OCI-LY7 (cell line): ENCODE measurements at regions not wholly inside any gene's neighbourhood (a gene's known extent, or its start where the extent isn't known, plus 50 kb on each side); places are given as distances from the start of the nearest gene placed in this dataset.

Source experiments
- BruUV-seq: library from RNA; stranded (reverse); fragments of 400-500 nt; replicated peaks from 2 replicates; lab custom pipeline; 2021; lab: Mats Ljungman, UMichigan
- CTCF ChIA-PET: fragments of 300-600 bp; sonication (Branson Sonifier 250); formaldehyde crosslinking; loops from one replicate; lab custom pipeline; 2022; ENCODE audit warnings: antibody characterized with exemption; ENCODE audit not compliant: unreplicated experiment; lab: Charles Lee
- POLR2A ChIA-PET: fragments of 300-600 bp; sonication (Branson Sonifier 250); formaldehyde crosslinking; loops from one replicate; lab custom pipeline; 2022; ENCODE audit warnings: antibody characterized with exemption; lab: Charles Lee
- DNase-seq: peaks from one replicate; pipeline ENCODE4 v3.0.0-alpha.2; 2015; ENCODE audit warnings: low spot score
- H2AFZ ChIP-seq: fragments of 200-600 bp; sonication (generic), shearing (Covaris generic); 2 replicates; pipeline ENCODE4 v1.6.1; 2014; ENCODE audit warnings: mild to moderate bottlenecking, antibody characterized with exemption, low read length, moderate library complexity
- H3K27ac ChIP-seq: fragments of 200-600 bp; sonication (generic); 2 replicates; pipeline ENCODE4 v1.5.1; 2014; ENCODE audit warnings: mixed run types, low read depth, mild to moderate bottlenecking, moderate library complexity, low read length, inconsistent platforms; ENCODE audit not compliant: poor library complexity, severe bottlenecking
- H3K36me3 ChIP-seq: fragments of 200-600 bp; sonication (generic); 2 replicates; pipeline ENCODE4 v1.6.1; 2014; ENCODE audit warnings: mild to moderate bottlenecking, antibody characterized with exemption, low read length, moderate library complexity, mixed read lengths; ENCODE audit not compliant: insufficient read depth
- H3K4me1 ChIP-seq: fragments of 200-600 bp; sonication (generic); 2 replicates; pipeline ENCODE4 v1.5.1; 2014; ENCODE audit warnings: mild to moderate bottlenecking, low read length; ENCODE audit not compliant: insufficient read depth, poor library complexity, severe bottlenecking
- H3K4me2 ChIP-seq: fragments of 200-600 bp; sonication (generic); 2 replicates; pipeline ENCODE4 v1.6.1; 2014; ENCODE audit warnings: mild to moderate bottlenecking, low read length
- H3K4me3 ChIP-seq: fragments of 200-600 bp; sonication (generic); 2 replicates; pipeline ENCODE4 v1.5.1; 2014; ENCODE audit warnings: mild to moderate bottlenecking, low read depth, low read length; ENCODE audit not compliant: poor library complexity, severe bottlenecking
- H3K79me2 ChIP-seq: fragments of 200-600 bp; sonication (generic); 2 replicates; pipeline ENCODE4 v1.6.1; 2016; ENCODE audit warnings: low read depth, mild to moderate bottlenecking, low read length, moderate library complexity, mixed read lengths; ENCODE audit not compliant: insufficient read depth
- H3K9me2 ChIP-seq: fragments of 200-600 bp; sonication (generic); 2 replicates; pipeline ENCODE4 v1.6.1; 2016; ENCODE audit warnings: mild to moderate bottlenecking, low read length, mixed read lengths; ENCODE audit not compliant: insufficient read depth
- H3K9me3 ChIP-seq: fragments of 200-600 bp; sonication (generic); 2 replicates; pipeline ENCODE4 v1.6.1; 2014; ENCODE audit warnings: mild to moderate bottlenecking, mixed run types, low read length, mixed read lengths
- H4K20me1 ChIP-seq: fragments of 200-600 bp; sonication (generic); 2 replicates; pipeline ENCODE4 v1.6.1; 2014; ENCODE audit warnings: mild to moderate bottlenecking, antibody characterized with exemption, low read length, moderate library complexity, mixed read lengths; ENCODE audit not compliant: insufficient read depth
- EZH2phosphoT487 ChIP-seq: fragments of 200-600 bp; sonication (generic); IDR thresholded peaks from 2 replicates; pipeline ENCODE4 v1.6.1; 2018; ENCODE audit warnings: low read depth, borderline replicate concordance, mild to moderate bottlenecking, mixed run types, antibody characterized with exemption, low read length, moderate library complexity, mixed read lengths
- intact Hi-C: fragments of 100-400 bp; cut with micrococcal nuclease; formaldehyde crosslinking; loops from one replicate; pipeline ENCODE4 v1.10.0; 2022; ENCODE audit not compliant: unreplicated experiment
- TF ChIP-seq, protein P1 (sequence below): fragments of 200-600 bp; sonication (generic); conservative IDR thresholded peaks from 2 replicates; pipeline ENCODE4 v1.5.1; 2014; ENCODE audit warnings: mild to moderate bottlenecking, antibody characterized with exemption, low read length, moderate library complexity, mixed read lengths

DNA sequence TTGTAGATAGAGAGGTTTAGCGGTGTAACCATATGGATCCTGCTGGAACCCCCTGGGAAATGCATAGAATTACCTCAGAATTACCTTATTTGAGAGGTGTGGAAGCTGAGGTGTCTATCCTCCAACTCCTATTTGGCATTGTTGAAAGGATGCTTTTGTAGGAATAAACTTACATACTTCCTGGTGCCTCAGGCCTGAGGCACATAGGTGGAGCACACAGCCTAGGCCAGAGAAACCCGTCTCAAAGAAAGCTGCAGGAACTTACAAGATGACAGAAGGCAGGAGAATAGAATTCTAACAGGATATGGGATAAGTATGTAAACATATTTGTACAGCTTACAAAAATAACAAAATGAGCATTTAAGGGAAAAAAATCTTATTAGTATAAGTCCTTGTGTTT lies 1507.2 kb upstream of the ZEB2 start:
- TF ChIP-seq, protein P1, sequence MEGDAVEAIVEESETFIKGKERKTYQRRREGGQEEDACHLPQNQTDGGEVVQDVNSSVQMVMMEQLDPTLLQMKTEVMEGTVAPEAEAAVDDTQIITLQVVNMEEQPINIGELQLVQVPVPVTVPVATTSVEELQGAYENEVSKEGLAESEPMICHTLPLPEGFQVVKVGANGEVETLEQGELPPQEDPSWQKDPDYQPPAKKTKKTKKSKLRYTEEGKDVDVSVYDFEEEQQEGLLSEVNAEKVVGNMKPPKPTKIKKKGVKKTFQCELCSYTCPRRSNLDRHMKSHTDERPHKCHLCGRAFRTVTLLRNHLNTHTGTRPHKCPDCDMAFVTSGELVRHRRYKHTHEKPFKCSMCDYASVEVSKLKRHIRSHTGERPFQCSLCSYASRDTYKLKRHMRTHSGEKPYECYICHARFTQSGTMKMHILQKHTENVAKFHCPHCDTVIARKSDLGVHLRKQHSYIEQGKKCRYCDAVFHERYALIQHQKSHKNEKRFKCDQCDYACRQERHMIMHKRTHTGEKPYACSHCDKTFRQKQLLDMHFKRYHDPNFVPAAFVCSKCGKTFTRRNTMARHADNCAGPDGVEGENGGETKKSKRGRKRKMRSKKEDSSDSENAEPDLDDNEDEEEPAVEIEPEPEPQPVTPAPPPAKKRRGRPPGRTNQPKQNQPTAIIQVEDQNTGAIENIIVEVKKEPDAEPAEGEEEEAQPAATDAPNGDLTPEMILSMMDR, result no peak
- TF ChIP-seq EZH2phosphoT487, result no peak
- no peak for DNase-seq
- Histone ChIP-seq H3K79me2 (no peaks in the 10 kb centered on the region), H3K27ac (no peak overlapping the region), H3K4me3 (no peak overlapping the region), H3K4me1 (no peaks in the 10 kb centered on the region), H3K9me3 (no peaks in the 10 kb centered on the region), H2AFZ (no peak overlapping the region), H4K20me1 (no peaks in the 10 kb centered on the region), H3K4me2 (no peak overlapping the region), H3K9me2 (no peaks in the 10 kb centered on the region), H3K36me3 (no peaks in the 10 kb centered on the region)
- intact Hi-C loops, result no loop called here
- CTCF ChIA-PET, result no interaction called here
- BruUV-seq, result no TSS peak
- POLR2A ChIA-PET, result interaction anchor here (1.2 kb wide), 1 partner anchor 10 kb away, joined by 4 read pairs; no protein-coding TSS in a partner anchor

DNA sequence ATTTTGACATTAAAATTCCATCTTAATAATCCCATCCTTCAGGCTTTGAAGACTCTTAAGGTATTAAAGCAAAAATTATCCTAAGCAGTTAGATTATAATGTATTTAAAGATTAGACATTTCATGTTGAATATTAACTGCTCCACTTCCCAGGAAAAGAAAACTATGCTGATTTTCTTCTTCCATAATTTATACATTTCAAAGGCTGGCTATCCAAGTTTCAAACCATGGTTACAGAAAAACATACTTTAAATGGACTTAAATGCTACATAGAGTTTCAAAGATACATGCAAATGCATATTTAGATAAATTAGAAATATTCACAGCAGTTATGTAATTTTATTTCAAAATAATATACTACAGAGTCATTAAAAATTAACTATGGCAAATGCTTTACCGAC lies 1505.6 kb upstream of the ZEB2 start:
- CTCF ChIA-PET, result no interaction called here
- Histone ChIP-seq H3K9me3 (no peaks in the 10 kb centered on the region), H2AFZ (no peak overlapping the region), H3K4me3 (no peak overlapping the region), H4K20me1 (no peaks in the 10 kb centered on the region), H3K36me3 (no peaks in the 10 kb centered on the region), H3K4me2 (no peak overlapping the region), H3K9me2 (no peaks in the 10 kb centered on the region), H3K4me1 (no peaks in the 10 kb centered on the region), H3K79me2 (no peaks in the 10 kb centered on the region), H3K27ac (no peak overlapping the region)
- DNase-seq, result no peak
- BruUV-seq, result no TSS peak
- POLR2A ChIA-PET, result no interaction called here
- intact Hi-C loops, result no loop called here
- no peak for TF ChIP-seq EZH2phosphoT487
- TF ChIP-seq, protein P1, result no peak

DNA sequence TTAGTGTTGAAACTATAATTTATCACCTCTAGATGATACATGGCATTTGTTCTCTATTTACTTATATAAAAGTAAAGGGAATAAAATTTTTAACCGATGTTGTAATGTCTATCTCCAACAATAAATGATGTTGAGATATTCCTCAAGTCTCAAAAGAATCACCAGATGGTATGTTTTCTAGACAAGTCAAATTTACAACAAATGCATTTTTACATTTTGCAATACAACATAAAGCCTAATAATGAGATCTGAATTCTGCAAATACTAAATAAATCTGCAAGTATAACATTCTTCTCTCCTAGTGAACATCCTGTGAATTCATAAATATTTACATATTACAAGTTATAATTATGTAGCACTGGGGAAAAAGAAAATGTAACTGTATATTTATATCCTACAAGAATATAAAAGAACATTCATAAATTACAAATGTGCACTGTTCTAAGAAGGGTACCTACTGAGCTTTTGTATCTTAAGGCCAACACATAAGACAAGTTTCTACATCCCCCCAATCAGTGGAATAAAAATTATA lies 1504.4 kb upstream of the ZEB2 start:
- no peak overlapping the region for H3K4me2 ChIP-seq
- no TSS peak for BruUV-seq
- ChIA-PET POLR2A (interaction anchor here (0.6 kb wide), 1 partner anchor 215 kb away, joined by 4 read pairs; no protein-coding TSS in a partner anchor), CTCF (no interaction called here)
- H3K27ac ChIP-seq, result no peak overlapping the region
- H2AFZ ChIP-seq, result no peak overlapping the region
- intact Hi-C loops, result no loop called here
- no peaks in the 10 kb centered on the region for H3K9me3 ChIP-seq
- H3K4me1 ChIP-seq, result no peaks in the 10 kb centered on the region
- H3K4me3 ChIP-seq, result no peak overlapping the region
- H3K36me3 ChIP-seq, result no peaks in the 10 kb centered on the region
- TF ChIP-seq EZH2phosphoT487, result no peak
- TF ChIP-seq, protein P1, result no peak
- no peaks in the 10 kb centered on the region for H4K20me1 ChIP-seq
- no peak for DNase-seq
- H3K79me2 ChIP-seq, result no peaks in the 10 kb centered on the region
- H3K9me2 ChIP-seq, result no peaks in the 10 kb centered on the region
